ENCODE measurements at regions not wholly inside any gene's neighbourhood (a gene's known extent, or its start where the extent isn't known, plus 50 kb on each side); places are given as distances from the start of the nearest gene placed in this dataset.
"Not testable (repeated sequence)": the region's sequence is repeated elsewhere in the genome, so short reads cannot be mapped to it uniquely, and the experiment has no call there.

DNA sequence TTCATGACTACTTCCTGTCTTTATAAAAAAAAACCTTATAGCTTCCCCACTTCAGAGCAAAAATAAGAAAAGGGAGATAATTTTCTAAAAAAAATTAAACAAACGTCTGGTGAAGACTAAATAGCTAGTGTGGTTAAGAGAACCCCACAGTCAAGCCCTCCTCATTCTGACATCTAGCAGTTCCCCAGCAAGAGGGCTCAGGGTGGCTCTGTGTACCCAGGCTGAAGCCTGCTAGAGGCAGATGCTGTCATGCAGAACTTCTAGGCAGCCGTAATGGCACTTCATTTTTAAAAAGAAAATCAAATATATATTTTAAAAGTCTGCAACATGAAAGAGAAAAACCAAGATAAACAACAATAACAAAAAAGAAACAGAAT is 223.1 kb upstream of the KLF14 start:
- Histone ChIP-seq H3K9ac (ENCODE audit: low read length) (no peak overlapping the region), H3K4me3 (ENCODE audit: low read length) (no peak overlapping the region), H3K36me3 (replicated peaks; ENCODE audit: insufficient read depth, low read length) (no peaks in the 10 kb centered on the region; the same call in 1 of the 2 replicates), H3K79me2 (ENCODE audit: low read length) (peaks cover 84% of the 10 kb centered on the region), H3K4me1 (ENCODE audit: low read length) (peaks cover 18% of the 10 kb centered on the region), H3K4me2 (ENCODE audit: low read depth, low read length) (no peak overlapping the region), H3K9me3 (replicated peaks; ENCODE audit: insufficient read depth, low read length) (no peaks in the 10 kb centered on the region), H2AFZ (ENCODE audit: low read length) (no peak overlapping the region), H4K20me1 (ENCODE audit: insufficient read depth, low read length) (peaks cover 25% of the 10 kb centered on the region), H3K27ac (ENCODE audit: low read length) (no peak overlapping the region), H3F3A (ENCODE audit: insufficient read depth, low read length) (peaks cover 25% of the 10 kb centered on the region), H3K9me2 (replicated peaks; ENCODE audit: insufficient read depth, low read length) (no peaks in the 10 kb centered on the region), H3K27me3 (replicated peaks; ENCODE audit: insufficient read depth, low read length) (no peaks in the 10 kb centered on the region)
- TF ChIP-seq, protein P1, sequence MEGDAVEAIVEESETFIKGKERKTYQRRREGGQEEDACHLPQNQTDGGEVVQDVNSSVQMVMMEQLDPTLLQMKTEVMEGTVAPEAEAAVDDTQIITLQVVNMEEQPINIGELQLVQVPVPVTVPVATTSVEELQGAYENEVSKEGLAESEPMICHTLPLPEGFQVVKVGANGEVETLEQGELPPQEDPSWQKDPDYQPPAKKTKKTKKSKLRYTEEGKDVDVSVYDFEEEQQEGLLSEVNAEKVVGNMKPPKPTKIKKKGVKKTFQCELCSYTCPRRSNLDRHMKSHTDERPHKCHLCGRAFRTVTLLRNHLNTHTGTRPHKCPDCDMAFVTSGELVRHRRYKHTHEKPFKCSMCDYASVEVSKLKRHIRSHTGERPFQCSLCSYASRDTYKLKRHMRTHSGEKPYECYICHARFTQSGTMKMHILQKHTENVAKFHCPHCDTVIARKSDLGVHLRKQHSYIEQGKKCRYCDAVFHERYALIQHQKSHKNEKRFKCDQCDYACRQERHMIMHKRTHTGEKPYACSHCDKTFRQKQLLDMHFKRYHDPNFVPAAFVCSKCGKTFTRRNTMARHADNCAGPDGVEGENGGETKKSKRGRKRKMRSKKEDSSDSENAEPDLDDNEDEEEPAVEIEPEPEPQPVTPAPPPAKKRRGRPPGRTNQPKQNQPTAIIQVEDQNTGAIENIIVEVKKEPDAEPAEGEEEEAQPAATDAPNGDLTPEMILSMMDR (IDR thresholded peaks at IDR 0.05; ENCODE audit: low read length) = no peak
- TF ChIP-seq EZH2phosphoT487 (IDR thresholded peaks at IDR 0.05; ENCODE audit: low read length) = no peak
- no peak for TF ChIP-seq EZH2 (optimal IDR thresholded peaks at IDR 0.05; ENCODE audit: low read depth, low read length)
- no peak for DNase-seq

GRCh38 chr7:130957722-130958435 is 223.9 kb upstream of the KLF14 start:
- not testable (repeated sequence) for H2AFZ ChIP-seq (ENCODE audit: low read length); H3K9me3 ChIP-seq (replicated peaks; ENCODE audit: insufficient read depth, low read length); H3K4me3 ChIP-seq (ENCODE audit: low read length); H3K4me2 ChIP-seq (ENCODE audit: low read depth, low read length); H3K9ac ChIP-seq (ENCODE audit: low read length); H3K9me2 ChIP-seq (replicated peaks; ENCODE audit: insufficient read depth, low read length); H3K36me3 ChIP-seq (replicated peaks; ENCODE audit: insufficient read depth, low read length); H3K27ac ChIP-seq (ENCODE audit: low read length); H3K27me3 ChIP-seq (replicated peaks; ENCODE audit: insufficient read depth, low read length); DNase-seq
- H3K4me1 ChIP-seq (ENCODE audit: low read length) = peaks cover 23% of the 10 kb centered on the region
- H3K79me2 ChIP-seq (ENCODE audit: low read length) = peaks cover 77% of the 10 kb centered on the region
- peaks cover 29% of the 10 kb centered on the region for H3F3A ChIP-seq (ENCODE audit: insufficient read depth, low read length)
- peaks cover 18% of the 10 kb centered on the region for H4K20me1 ChIP-seq (ENCODE audit: insufficient read depth, low read length)

- Histone ChIP-seq H3K4me1 (ENCODE audit: low read length) (peaks cover 23% of the 10 kb centered on the region), H3K9me2 (replicated peaks; ENCODE audit: insufficient read depth, low read length) (no peaks in the 10 kb centered on the region), H3K9me3 (replicated peaks; ENCODE audit: insufficient read depth, low read length) (no peaks in the 10 kb centered on the region), H3K9ac (ENCODE audit: low read length) (no peak overlapping the region), H3K79me2 (ENCODE audit: low read length) (peaks cover 75% of the 10 kb centered on the region), H3K27ac (ENCODE audit: low read length) (no peak overlapping the region), H3K36me3 (replicated peaks; ENCODE audit: insufficient read depth, low read length) (no peaks in the 10 kb centered on the region), H3K4me2 (ENCODE audit: low read depth, low read length) (no peak overlapping the region), H3K27me3 (replicated peaks; ENCODE audit: insufficient read depth, low read length) (no peaks in the 10 kb centered on the region), H3K4me3 (ENCODE audit: low read length) (no peak overlapping the region), H2AFZ (ENCODE audit: low read length) (no peak overlapping the region), H3F3A (ENCODE audit: insufficient read depth, low read length) (peaks cover 29% of the 10 kb centered on the region), H4K20me1 (ENCODE audit: insufficient read depth, low read length) (peaks cover 13% of the 10 kb centered on the region; the same call in 1 of the 2 replicates)
- no peak for DNase-seq
- TF ChIP-seq EZH2 (optimal IDR thresholded peaks at IDR 0.05; ENCODE audit: low read depth, low read length) (no peak), EZH2phosphoT487 (IDR thresholded peaks at IDR 0.05; ENCODE audit: low read length) (no peak)
- TF ChIP-seq, protein P1 (IDR thresholded peaks at IDR 0.05; ENCODE audit: low read length) = no peak
Measured at GRCh38 chr7:130958846-130959245, 224.8 kb upstream of the KLF14 start.

DNA sequence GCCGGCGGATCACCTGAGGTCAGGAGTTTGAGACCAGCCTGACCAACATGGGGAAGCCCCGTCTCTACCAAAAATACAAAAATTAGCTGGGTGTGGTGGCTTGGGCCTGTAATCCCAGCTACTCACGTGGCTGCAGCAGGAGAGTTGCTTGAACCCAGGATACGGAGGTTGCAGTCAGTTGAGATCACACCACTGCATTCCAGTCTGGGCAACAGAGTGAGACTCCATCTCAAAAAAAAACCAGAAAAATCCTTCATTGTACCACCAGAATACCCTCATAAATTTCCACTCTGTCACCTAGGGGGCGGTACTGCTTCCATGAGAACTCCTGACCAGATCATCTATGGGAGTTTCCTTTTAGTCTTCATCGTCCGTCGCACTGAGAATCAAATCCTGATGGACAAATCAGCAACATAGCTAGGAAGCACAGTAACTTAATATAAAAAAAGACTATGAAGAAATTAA is 225.8 kb upstream of the KLF14 start:
- peak overlapping the region; percentile 66; the same call in 1 of the 2 replicates for H3K9ac ChIP-seq (ENCODE audit: low read length)
- H3K4me1 ChIP-seq (ENCODE audit: low read length) = peaks cover 23% of the 10 kb centered on the region
- H3K4me3 ChIP-seq (ENCODE audit: low read length) = peak overlapping the region; percentile 65
- peak overlapping the region; percentile 80; the same call in 1 of the 2 replicates for H3K27ac ChIP-seq (ENCODE audit: low read length)
- H3F3A ChIP-seq (ENCODE audit: insufficient read depth, low read length) = peaks cover 29% of the 10 kb centered on the region
- no peak for DNase-seq
- peak overlapping the region; percentile 51 for H3K4me2 ChIP-seq (ENCODE audit: low read depth, low read length)
- H3K9me3 ChIP-seq (replicated peaks; ENCODE audit: insufficient read depth, low read length) = no peaks in the 10 kb centered on the region
- H3K79me2 ChIP-seq (ENCODE audit: low read length) = peaks cover 72% of the 10 kb centered on the region
- H3K27me3 ChIP-seq (replicated peaks; ENCODE audit: insufficient read depth, low read length) = no peaks in the 10 kb centered on the region
- TF ChIP-seq EZH2 (optimal IDR thresholded peaks at IDR 0.05; ENCODE audit: low read depth, low read length) (no peak), EZH2phosphoT487 (IDR thresholded peaks at IDR 0.05; ENCODE audit: low read length) (no peak)
- TF ChIP-seq, protein P1 (IDR thresholded peaks at IDR 0.05; ENCODE audit: low read length) = peak; percentile 72
- H4K20me1 ChIP-seq (ENCODE audit: insufficient read depth, low read length) = peaks cover 13% of the 10 kb centered on the region; the same call in 1 of the 2 replicates
- no peak overlapping the region for H2AFZ ChIP-seq (ENCODE audit: low read length)
- no peaks in the 10 kb centered on the region for H3K36me3 ChIP-seq (replicated peaks; ENCODE audit: insufficient read depth, low read length)
- H3K9me2 ChIP-seq (replicated peaks; ENCODE audit: insufficient read depth, low read length) = no peaks in the 10 kb centered on the region
